CD4-positive, CD25-positive, alpha-beta regulatory T cell (primary cell): ENCODE measurements at regions not wholly inside any gene's neighbourhood (a gene's known extent, or its start where the extent isn't known, plus 50 kb on each side); places are given as distances from the start of the nearest gene placed in this dataset.

Source experiments
- ATAC-seq, 2 donors: fragments of 150-1000 bp; cut with Tn5 transposase; one replicate each; pipeline ENCODE4 v1.10.0; 2021; ENCODE audit warnings: low read depth in 2 of 2, moderate number of reproducible peaks in 2 of 2, moderate library complexity in 1 of 2
- DNase-seq, 3 donors: peaks; one replicate each; pipeline versions ENCODE4 v3.0.0 to v3.0.0-alpha.2; 2012 to 2022; ENCODE audit warnings: mixed read lengths in 1 of 3
- H3K27ac ChIP-seq: one replicate; pipeline ENCODE4 v1.7.0; 2013; ENCODE audit warnings: mild to moderate bottlenecking, low read length; ENCODE audit not compliant: insufficient read depth, poor library complexity, severe bottlenecking
- H3K27me3 ChIP-seq: one replicate; pipeline ENCODE4 v1.7.0; 2013; ENCODE audit warnings: low read length; ENCODE audit not compliant: control insufficient read depth, insufficient read depth
- H3K36me3 ChIP-seq: one replicate; pipeline ENCODE4 v1.7.0; 2013; ENCODE audit warnings: mild to moderate bottlenecking, low read length, moderate library complexity; ENCODE audit not compliant: control insufficient read depth, insufficient read depth
- H3K4me1 ChIP-seq: 2 replicates; pipeline ENCODE4 v1.7.0; 2013; ENCODE audit warnings: mild to moderate bottlenecking, low read length; ENCODE audit not compliant: insufficient read depth, control insufficient read depth, poor library complexity, severe bottlenecking
- H3K4me3 ChIP-seq: one replicate; pipeline ENCODE4 v1.7.0; 2013; ENCODE audit warnings: low read depth, mild to moderate bottlenecking, low read length, moderate library complexity
- H3K9me3 ChIP-seq, 2 experiments: 1 replicate in 1 of 2; 2 replicates in 1 of 2; pipeline ENCODE4 v1.7.0; 2013; ENCODE audit warnings: low read length in 2 of 2, mild to moderate bottlenecking in 1 of 2, moderate library complexity in 1 of 2; ENCODE audit not compliant: control insufficient read depth in 2 of 2
- H3K27ac Mint-ChIP-seq, 3 donors: one replicate each; pipeline ENCODE4 v1.8.0; 2020 to 2022; ENCODE audit warnings: mild to moderate bottlenecking in 3 of 3, mixed read lengths in 3 of 3, moderate library complexity in 2 of 3
- H3K27me3 Mint-ChIP-seq: one replicate; pipeline ENCODE4 v1.8.0; 2022; ENCODE audit warnings: mild to moderate bottlenecking, mixed read lengths
- H3K36me3 Mint-ChIP-seq: one replicate; pipeline ENCODE4 v1.8.0; 2020; ENCODE audit warnings: mixed read lengths
- H3K4me1 Mint-ChIP-seq, 4 donors: one replicate each; pipeline ENCODE4 v1.8.0; 2020 to 2022; ENCODE audit warnings: mixed read lengths in 4 of 4, mild to moderate bottlenecking in 1 of 4
- H3K4me3 Mint-ChIP-seq, 4 donors: one replicate each; pipeline ENCODE4 v1.8.0; 2020 to 2022; ENCODE audit warnings: mild to moderate bottlenecking in 4 of 4, mixed read lengths in 4 of 4, moderate library complexity in 3 of 4
- H3K9me3 Mint-ChIP-seq, 7 donors: one replicate each; pipeline ENCODE4 v1.8.0; 2020 to 2022; ENCODE audit warnings: mixed read lengths in 7 of 7, mild to moderate bottlenecking in 3 of 7, moderate library complexity in 2 of 7

DNA sequence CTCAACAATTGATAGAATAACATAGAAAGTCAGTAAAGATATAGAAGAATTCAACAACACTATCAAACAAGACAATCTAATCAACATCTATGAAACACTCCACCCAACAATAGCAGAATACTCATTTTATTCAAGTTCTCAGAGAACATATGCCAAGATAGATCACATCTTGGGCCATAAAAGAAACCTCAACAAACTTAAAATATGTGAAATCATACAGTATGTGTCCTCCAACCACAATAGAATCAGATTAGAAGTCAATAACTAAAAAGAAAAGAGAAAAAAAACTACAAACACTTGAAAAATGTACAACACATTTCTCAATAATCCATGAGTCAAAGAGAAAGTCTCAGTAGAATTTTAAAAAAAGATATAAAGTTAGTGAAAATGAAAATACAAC, 78.6 kb upstream of the LDB2 start:
- Histone ChIP-seq H3K27ac (no peak overlapping the region), H3K4me1 (no peaks in the 10 kb centered on the region), H3K4me3 (no peak overlapping the region), H3K27me3 (no peaks in the 10 kb centered on the region), H3K36me3 (no peaks in the 10 kb centered on the region), H3K9me3 (no peaks in the 10 kb centered on the region)
- Mint-ChIP-seq H3K4me3 (no peak overlapping the region), H3K36me3 (no peaks in the 10 kb centered on the region), H3K9me3 (peaks cover 0 to 4% (median 1%) of the 10 kb centered on the region in 7 donors), H3K4me1 (no peaks in the 10 kb centered on the region), H3K27ac (no peak overlapping the region), H3K27me3 (no peaks in the 10 kb centered on the region)
- no peak for DNase-seq
- ATAC-seq, result no peak

DNA sequence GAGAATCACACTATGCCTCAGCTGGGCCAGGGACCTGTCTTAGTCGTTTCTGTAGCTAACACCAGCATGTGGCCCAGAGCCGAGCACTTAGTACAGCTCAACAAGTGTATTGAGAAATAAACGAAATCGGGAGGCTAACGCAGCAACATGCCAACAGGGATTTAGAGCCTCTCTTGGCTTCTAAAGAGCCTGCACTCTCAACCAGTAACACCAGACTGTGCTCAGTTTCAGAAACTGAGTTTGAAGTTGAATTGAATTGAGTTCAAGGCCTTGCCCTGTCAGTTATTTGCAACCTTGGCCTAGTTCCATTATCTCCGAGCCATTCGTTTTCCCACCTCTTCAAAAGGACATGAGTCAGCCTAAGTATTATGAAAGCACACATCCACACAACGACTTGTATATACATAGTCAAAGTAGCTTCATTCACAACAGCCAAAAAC, 71.3 kb upstream of the LDB2 start:
- H3K27ac ChIP-seq, result no peak overlapping the region
- H3K36me3 ChIP-seq, result no peaks in the 10 kb centered on the region
- no peak for ATAC-seq
- Mint-ChIP-seq H3K27me3 (no peaks in the 10 kb centered on the region), H3K4me1 (no peaks in the 10 kb centered on the region), H3K27ac (no peak overlapping the region), H3K36me3 (no peaks in the 10 kb centered on the region), H3K4me3 (no peak overlapping the region), H3K9me3 (peaks cover 0 to 5% (median 0%) of the 10 kb centered on the region in 7 donors)
- H3K4me1 ChIP-seq, result no peaks in the 10 kb centered on the region
- no peaks in the 10 kb centered on the region for H3K9me3 ChIP-seq
- no peak overlapping the region for H3K4me3 ChIP-seq
- no peak for DNase-seq
- H3K27me3 ChIP-seq, result no peaks in the 10 kb centered on the region

DNA sequence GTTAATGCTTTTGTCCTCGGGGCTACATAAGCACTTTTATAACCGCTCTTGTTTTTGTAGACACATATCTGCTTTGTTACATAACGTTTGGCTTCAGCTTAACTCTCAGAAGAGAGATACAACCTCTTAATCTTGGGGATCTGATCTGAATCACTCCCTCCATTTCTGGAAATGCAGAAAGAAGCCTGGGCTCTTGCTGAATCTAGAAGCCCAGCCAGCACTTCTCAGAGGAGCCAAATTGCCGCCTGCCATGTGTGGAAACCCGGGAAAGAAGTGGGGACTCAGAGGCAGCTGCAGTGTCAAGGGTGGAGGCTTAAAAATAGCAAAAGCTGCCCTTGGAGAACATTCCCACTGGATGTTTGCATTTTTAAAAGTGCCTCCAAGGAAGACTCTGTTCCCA, 69.3 kb upstream of the LDB2 start:
- no peaks in the 10 kb centered on the region for H3K9me3 ChIP-seq
- H3K4me1 ChIP-seq, result no peaks in the 10 kb centered on the region
- Mint-ChIP-seq H3K36me3 (no peaks in the 10 kb centered on the region), H3K9me3 (peaks cover 0 to 5% (median 0%) of the 10 kb centered on the region in 7 donors), H3K4me1 (no peaks in the 10 kb centered on the region), H3K27me3 (no peaks in the 10 kb centered on the region), H3K27ac (no peak overlapping the region), H3K4me3 (no peak overlapping the region)
- H3K4me3 ChIP-seq, result no peak overlapping the region
- no peaks in the 10 kb centered on the region for H3K36me3 ChIP-seq
- H3K27me3 ChIP-seq, result no peaks in the 10 kb centered on the region
- DNase-seq (no peak), ATAC-seq (no peak)
- H3K27ac ChIP-seq, result no peak overlapping the region

DNA sequence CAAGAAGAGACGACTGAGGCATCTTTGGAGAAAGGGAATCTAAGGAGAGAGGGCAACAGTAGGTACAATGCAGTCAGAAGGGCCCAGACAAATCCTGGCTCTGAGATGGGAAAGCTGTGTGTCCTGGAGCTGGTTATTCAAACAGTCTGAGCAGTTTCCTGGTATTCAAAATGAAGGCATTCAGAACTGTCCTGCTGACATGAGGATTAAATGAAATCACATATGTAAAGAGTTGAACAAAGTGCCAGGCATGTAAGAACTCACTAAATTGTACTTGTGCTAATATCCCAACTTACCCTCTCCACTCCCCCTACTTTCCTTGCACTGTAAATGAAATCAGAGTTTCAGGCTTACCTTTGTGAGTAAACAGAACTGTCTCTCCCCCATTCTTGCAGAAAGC, 60.9 kb upstream of the LDB2 start:
- no peaks in the 10 kb centered on the region for H3K4me1 ChIP-seq
- no peak for ATAC-seq
- Mint-ChIP-seq H3K4me3 (no peak overlapping the region), H3K9me3 (peaks cover 0 to 13% (median 6%) of the 10 kb centered on the region in 7 donors), H3K27ac (no peak overlapping the region), H3K4me1 (no peaks in the 10 kb centered on the region), H3K27me3 (no peaks in the 10 kb centered on the region), H3K36me3 (no peaks in the 10 kb centered on the region)
- peaks cover 0 to 2% of the 10 kb centered on the region in 2 experiments for H3K9me3 ChIP-seq
- H3K27me3 ChIP-seq, result no peaks in the 10 kb centered on the region
- H3K4me3 ChIP-seq, result no peak overlapping the region
- DNase-seq, result no peak
- H3K36me3 ChIP-seq, result no peaks in the 10 kb centered on the region
- H3K27ac ChIP-seq, result no peak overlapping the region

DNA sequence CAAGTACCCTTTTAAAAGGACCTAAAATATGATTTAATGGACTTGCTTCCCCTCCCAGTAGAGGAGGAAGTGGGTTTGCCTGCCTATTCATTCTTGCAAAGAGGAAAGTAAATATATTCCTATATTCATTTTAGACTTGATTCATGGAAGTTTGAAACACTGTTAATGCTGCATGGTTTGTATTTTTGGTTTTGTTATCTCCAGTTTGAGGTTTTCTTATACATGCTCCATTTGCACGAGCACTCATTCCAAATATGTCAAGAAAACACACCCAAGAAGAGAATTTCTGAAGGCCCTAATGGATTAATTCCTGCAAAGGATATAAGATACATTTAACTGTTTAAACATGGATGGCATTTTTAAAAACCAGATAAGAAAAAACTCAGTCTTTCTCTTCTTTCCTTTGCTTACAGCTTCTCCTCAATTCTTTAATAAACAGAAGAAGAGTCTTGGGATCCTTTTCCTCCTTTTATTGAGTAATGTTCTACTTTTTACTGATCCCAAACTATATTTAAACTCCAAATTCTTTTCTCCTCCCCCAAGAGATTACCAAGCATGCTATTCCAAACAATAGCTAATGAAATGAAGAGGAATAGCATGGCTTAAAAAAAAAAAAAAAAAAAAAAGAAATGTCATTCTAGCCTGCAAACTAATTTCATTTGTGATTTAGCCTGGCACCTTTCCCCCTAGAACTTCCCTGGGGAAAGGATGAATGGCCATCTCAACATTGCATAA, 54.6 kb upstream of the LDB2 start:
- no peaks in the 10 kb centered on the region for H3K36me3 ChIP-seq
- no peak overlapping the region for H3K27ac Mint-ChIP-seq
- DNase-seq (no peak), ATAC-seq (no peak)
- H3K36me3 Mint-ChIP-seq, result no peaks in the 10 kb centered on the region
- no peaks in the 10 kb centered on the region for H3K4me1 ChIP-seq
- no peaks in the 10 kb centered on the region for H3K4me1 Mint-ChIP-seq
- peaks cover 0 to 11% (median 3%) of the 10 kb centered on the region in 7 donors for H3K9me3 Mint-ChIP-seq
- no peak overlapping the region for H3K4me3 Mint-ChIP-seq
- no peak overlapping the region for H3K4me3 ChIP-seq
- H3K27ac ChIP-seq, result no peak overlapping the region
- no peaks in the 10 kb centered on the region for H3K27me3 Mint-ChIP-seq
- no peaks in the 10 kb centered on the region for H3K9me3 ChIP-seq
- H3K27me3 ChIP-seq, result no peaks in the 10 kb centered on the region

DNA sequence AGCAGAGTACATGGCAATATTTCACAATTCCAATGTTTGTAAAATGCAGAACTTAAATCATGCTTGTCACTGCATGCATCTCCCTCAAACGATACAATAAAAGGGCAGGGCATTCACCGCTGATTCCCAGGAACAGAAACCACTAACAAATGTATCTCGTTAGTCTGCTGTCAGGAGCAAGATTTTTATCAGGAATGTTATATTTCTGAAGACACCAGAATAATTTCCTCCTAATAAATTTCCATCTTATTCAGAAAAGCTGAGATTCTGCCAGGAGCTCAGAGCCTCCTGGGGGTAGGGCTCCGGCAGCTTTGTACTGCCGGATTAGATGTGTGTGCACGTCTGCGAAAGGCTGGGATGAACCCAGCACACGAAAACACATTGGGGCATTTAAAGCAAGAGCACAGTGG, 54.0 kb upstream of the LDB2 start:
- ATAC-seq, result no peak
- Mint-ChIP-seq H3K4me3 (no peak overlapping the region), H3K9me3 (peaks cover 0 to 11% (median 3%) of the 10 kb centered on the region in 7 donors), H3K27me3 (no peaks in the 10 kb centered on the region), H3K4me1 (no peaks in the 10 kb centered on the region), H3K36me3 (no peaks in the 10 kb centered on the region), H3K27ac (no peak overlapping the region)
- Histone ChIP-seq H3K27me3 (no peaks in the 10 kb centered on the region), H3K4me1 (no peaks in the 10 kb centered on the region), H3K9me3 (no peaks in the 10 kb centered on the region), H3K27ac (no peak overlapping the region), H3K36me3 (no peaks in the 10 kb centered on the region), H3K4me3 (no peak overlapping the region)
- DNase-seq, result no peak
